Peyer's patch (tissue), 4 donors: ENCODE measurements at regions not wholly inside any gene's neighbourhood (a gene's known extent, or its start where the extent isn't known, plus 50 kb on each side); places are given as distances from the start of the nearest gene placed in this dataset.

ENCODE experiments used
- POLR2A ChIP-seq, 2 donors: fragments of 450-650 bp; IDR thresholded peaks; one replicate each; pipeline ENCODE4 v1.5.1; 2017; ENCODE audit warnings: antibody characterized with exemption in 2 of 2, mild to moderate bottlenecking in 2 of 2, moderate library complexity in 2 of 2
- TF ChIP-seq, protein P1 (sequence below), 6 experiments: fragments of 450-650 bp in 4 of 6; fragments of 200-600 bp in 2 of 6; sonication (generic) in 1 of 6; IDR thresholded peaks; one replicate each; pipeline ENCODE4 v1.5.1; 2017 to 2019; ENCODE audit warnings: antibody characterized with exemption in 6 of 6, mild to moderate bottlenecking in 3 of 6, moderate library complexity in 1 of 6

DNA sequence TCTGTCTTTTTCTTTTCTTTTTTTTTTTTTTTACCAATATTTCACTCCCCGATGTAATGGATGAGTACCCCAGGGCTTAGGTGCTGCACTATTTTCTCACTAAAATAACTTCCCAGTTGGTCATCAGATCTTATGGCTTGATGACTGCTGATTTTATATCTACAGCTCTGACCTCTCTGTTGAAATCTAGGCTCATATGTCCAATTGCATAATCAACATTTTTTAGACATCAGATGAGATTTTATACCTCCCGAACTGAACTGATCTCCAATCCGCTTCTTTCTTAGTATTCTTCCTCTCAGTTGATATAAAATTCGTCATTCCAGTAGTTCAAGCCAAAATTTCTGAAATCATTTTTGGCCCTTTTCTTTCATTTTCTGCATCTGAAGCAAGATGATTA is 1236.5 kb downstream of the SLC16A7 start:
- TF ChIP-seq, protein P1, sequence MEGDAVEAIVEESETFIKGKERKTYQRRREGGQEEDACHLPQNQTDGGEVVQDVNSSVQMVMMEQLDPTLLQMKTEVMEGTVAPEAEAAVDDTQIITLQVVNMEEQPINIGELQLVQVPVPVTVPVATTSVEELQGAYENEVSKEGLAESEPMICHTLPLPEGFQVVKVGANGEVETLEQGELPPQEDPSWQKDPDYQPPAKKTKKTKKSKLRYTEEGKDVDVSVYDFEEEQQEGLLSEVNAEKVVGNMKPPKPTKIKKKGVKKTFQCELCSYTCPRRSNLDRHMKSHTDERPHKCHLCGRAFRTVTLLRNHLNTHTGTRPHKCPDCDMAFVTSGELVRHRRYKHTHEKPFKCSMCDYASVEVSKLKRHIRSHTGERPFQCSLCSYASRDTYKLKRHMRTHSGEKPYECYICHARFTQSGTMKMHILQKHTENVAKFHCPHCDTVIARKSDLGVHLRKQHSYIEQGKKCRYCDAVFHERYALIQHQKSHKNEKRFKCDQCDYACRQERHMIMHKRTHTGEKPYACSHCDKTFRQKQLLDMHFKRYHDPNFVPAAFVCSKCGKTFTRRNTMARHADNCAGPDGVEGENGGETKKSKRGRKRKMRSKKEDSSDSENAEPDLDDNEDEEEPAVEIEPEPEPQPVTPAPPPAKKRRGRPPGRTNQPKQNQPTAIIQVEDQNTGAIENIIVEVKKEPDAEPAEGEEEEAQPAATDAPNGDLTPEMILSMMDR (IDR thresholded peaks at IDR 0.05), result no peak
- no peak for TF ChIP-seq POLR2A (IDR thresholded peaks at IDR 0.05)
